Stomach (tissue), 4 donors: ENCODE measurements at regions not wholly inside any gene's neighbourhood (a gene's known extent, or its start where the extent isn't known, plus 50 kb on each side); places are given as distances from the start of the nearest gene placed in this dataset.

ENCODE experiments used
- CTCF ChIP-seq, 7 experiments: fragments of 450-650 bp in 4 of 7; fragments of 200-600 bp in 3 of 7; sonication (generic) in 3 of 7; IDR thresholded peaks; one replicate each; pipeline ENCODE4 v1.5.1; 2016 to 2019; ENCODE audit warnings: antibody characterized with exemption in 7 of 7, control low read depth in 2 of 7, mild to moderate bottlenecking in 1 of 7
- EP300 ChIP-seq: sonication (generic); formaldehyde crosslinking; IDR thresholded peaks from one replicate; pipeline ENCODE4 v1.6.1; 2017; ENCODE audit warnings: antibody characterized with exemption
- POLR2A ChIP-seq, 4 donors: fragments of 450-650 bp; IDR thresholded peaks; one replicate each; pipeline ENCODE4 v1.6.1; 2016; ENCODE audit warnings: antibody characterized with exemption in 4 of 4, control low read depth in 2 of 4, mild to moderate bottlenecking in 1 of 4, moderate library complexity in 1 of 4
- POLR2AphosphoS5 ChIP-seq, 3 donors: sonication (generic); formaldehyde crosslinking; IDR thresholded peaks; one replicate each; pipeline ENCODE4 v1.6.1; 2016; ENCODE audit warnings: antibody characterized with exemption in 3 of 3

GRCh38 chr3:72345237-72345878, 502.9 kb downstream of the SHQ1 start:
- TF ChIP-seq CTCF (IDR thresholded peaks at IDR 0.05) (no peak), POLR2A (IDR thresholded peaks at IDR 0.05) (no peak), POLR2AphosphoS5 (IDR thresholded peaks at IDR 0.05) (no peak), EP300 (no peak)
